BJ (cell line): ENCODE measurements at regions not wholly inside any gene's neighbourhood (a gene's known extent, or its start where the extent isn't known, plus 50 kb on each side); places are given as distances from the start of the nearest gene placed in this dataset.

ENCODE experiments used
- CTCF ChIA-PET: fragments of 350-600 bp; formaldehyde crosslinking; extraction: SDS; loops from one replicate; lab custom pipeline; 2021; ENCODE audit warnings: antibody characterized with exemption, inconsistent platforms; lab: Yijun Ruan, JAX
- POLR2A ChIA-PET: fragments of 300-600 bp; sonication (Branson Sonifier 250); formaldehyde crosslinking; extraction: SDS; loops from one replicate; lab custom pipeline; 2021; ENCODE audit warnings: antibody characterized with exemption; lab: Charles Lee
- DNase-seq: peaks from one replicate; pipeline ENCODE4 v3.0.0-alpha.2; 2011; ENCODE audit warnings: low read depth
- H3K27me3 ChIP-seq: 2 replicates; pipeline ENCODE4 v1.6.0; 2011; ENCODE audit warnings: low read length; ENCODE audit not compliant: control insufficient read depth, insufficient read depth
- H3K36me3 ChIP-seq: 2 replicates; pipeline ENCODE4 v1.5.1; 2011; ENCODE audit warnings: low read length; ENCODE audit not compliant: control insufficient read depth, insufficient read depth
- H3K4me3 ChIP-seq: 2 replicates; pipeline ENCODE4 v1.5.1; 2011; ENCODE audit warnings: low read depth, mild to moderate bottlenecking, control low read depth, low read length
- TF ChIP-seq, protein P1 (sequence below): IDR thresholded peaks from 2 replicates; pipeline ENCODE4 v1.5.1; 2011; ENCODE audit warnings: low read depth, mild to moderate bottlenecking, control low read depth, inconsistent platforms, low read length, moderate library complexity; ENCODE audit not compliant: insufficient read depth

GRCh38 chr6:14786008-14786407, 459.9 kb upstream of the JARID2 start:
- ChIA-PET POLR2A (no interaction called here), CTCF (no interaction called here)
- Histone ChIP-seq H3K36me3 (no peaks in the 10 kb centered on the region), H3K27me3 (no peaks in the 10 kb centered on the region), H3K4me3 (no peak overlapping the region)
- TF ChIP-seq, protein P1, sequence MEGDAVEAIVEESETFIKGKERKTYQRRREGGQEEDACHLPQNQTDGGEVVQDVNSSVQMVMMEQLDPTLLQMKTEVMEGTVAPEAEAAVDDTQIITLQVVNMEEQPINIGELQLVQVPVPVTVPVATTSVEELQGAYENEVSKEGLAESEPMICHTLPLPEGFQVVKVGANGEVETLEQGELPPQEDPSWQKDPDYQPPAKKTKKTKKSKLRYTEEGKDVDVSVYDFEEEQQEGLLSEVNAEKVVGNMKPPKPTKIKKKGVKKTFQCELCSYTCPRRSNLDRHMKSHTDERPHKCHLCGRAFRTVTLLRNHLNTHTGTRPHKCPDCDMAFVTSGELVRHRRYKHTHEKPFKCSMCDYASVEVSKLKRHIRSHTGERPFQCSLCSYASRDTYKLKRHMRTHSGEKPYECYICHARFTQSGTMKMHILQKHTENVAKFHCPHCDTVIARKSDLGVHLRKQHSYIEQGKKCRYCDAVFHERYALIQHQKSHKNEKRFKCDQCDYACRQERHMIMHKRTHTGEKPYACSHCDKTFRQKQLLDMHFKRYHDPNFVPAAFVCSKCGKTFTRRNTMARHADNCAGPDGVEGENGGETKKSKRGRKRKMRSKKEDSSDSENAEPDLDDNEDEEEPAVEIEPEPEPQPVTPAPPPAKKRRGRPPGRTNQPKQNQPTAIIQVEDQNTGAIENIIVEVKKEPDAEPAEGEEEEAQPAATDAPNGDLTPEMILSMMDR, result no peak
- DNase-seq, result no peak

GRCh38 chr6:14786455-14786854, 459.4 kb upstream of the JARID2 start:
- Histone ChIP-seq H3K4me3 (no peak overlapping the region), H3K27me3 (no peaks in the 10 kb centered on the region), H3K36me3 (no peaks in the 10 kb centered on the region)
- CTCF ChIA-PET, result no interaction called here
- TF ChIP-seq, protein P1, result no peak
- DNase-seq, result no peak
- POLR2A ChIA-PET, result no interaction called here

GRCh38 chr6:14787250-14787649, 458.6 kb upstream of the JARID2 start:
- ChIA-PET CTCF (no interaction called here), POLR2A (no interaction called here)
- no peak overlapping the region for H3K4me3 ChIP-seq
- no peaks in the 10 kb centered on the region for H3K36me3 ChIP-seq
- TF ChIP-seq, protein P1, result no peak
- no peaks in the 10 kb centered on the region for H3K27me3 ChIP-seq
- no peak for DNase-seq

DNA sequence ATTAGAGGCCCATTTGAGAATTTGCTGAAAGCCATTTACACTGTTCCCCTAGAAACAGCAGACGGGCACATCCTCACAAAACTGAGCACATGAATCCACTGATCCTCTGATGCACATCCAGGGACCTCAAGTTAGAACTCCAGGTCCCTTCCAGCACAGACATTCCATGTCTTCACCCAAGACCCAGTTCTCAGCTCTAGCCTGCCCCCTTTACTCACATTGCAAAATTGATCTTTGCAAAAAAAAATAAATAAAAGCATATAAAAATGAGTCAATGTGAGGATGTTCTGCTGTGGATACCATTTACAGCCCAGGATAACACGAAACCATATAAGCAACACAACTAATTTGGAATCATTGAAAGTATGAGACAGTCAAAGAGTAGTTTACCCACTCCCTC, 458.2 kb upstream of the JARID2 start:
- Histone ChIP-seq H3K36me3 (no peaks in the 10 kb centered on the region), H3K4me3 (no peak overlapping the region), H3K27me3 (no peaks in the 10 kb centered on the region)
- TF ChIP-seq, protein P1, result peak; percentile 3; the same call in 1 of the 2 replicates
- ChIA-PET POLR2A (no interaction called here), CTCF (no interaction called here)
- DNase-seq, result no peak

DNA sequence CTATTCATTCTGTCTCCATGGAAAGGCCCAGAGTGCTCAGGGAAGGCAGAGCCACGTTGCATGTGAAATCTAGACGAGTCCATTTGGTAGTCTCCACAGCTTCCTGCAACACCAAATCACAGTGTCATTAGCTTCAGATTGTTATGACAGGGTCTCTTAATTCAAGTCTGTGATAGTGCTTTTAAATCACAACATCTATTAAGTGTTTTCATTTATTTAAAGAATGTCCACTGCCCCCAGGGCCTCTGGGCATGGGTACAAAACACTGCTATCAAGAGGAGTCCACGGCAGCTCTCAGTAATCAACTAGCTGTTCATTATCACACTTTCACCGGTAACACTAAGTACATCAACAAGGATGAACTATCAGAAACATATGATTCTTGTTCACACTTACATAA, 455.9 kb upstream of the JARID2 start:
- POLR2A ChIA-PET, result no interaction called here
- no peaks in the 10 kb centered on the region for H3K36me3 ChIP-seq

More for the DNA sequence above, 455.9 kb upstream of the JARID2 start:
- no peaks in the 10 kb centered on the region for H3K27me3 ChIP-seq
- CTCF ChIA-PET, result interaction anchor here (0.5 to 0.6 kb wide), 2 partner anchors 55 to 1261 kb away, joined by 3 read pairs; no protein-coding TSS in a partner anchor
- no peak overlapping the region for H3K4me3 ChIP-seq
- TF ChIP-seq, protein P1, result no peak
- no peak for DNase-seq
